ENCODE measurements at regions not wholly inside any gene's neighbourhood (a gene's known extent, or its start where the extent isn't known, plus 50 kb on each side); places are given as distances from the start of the nearest gene placed in this dataset.
A peak's percentile ranks its signal among the peaks of the same experiment; 100 is the strongest.
"Not testable (repeated sequence)": the region's sequence is repeated elsewhere in the genome, so short reads cannot be mapped to it uniquely, and the experiment has no call there.

DNA sequence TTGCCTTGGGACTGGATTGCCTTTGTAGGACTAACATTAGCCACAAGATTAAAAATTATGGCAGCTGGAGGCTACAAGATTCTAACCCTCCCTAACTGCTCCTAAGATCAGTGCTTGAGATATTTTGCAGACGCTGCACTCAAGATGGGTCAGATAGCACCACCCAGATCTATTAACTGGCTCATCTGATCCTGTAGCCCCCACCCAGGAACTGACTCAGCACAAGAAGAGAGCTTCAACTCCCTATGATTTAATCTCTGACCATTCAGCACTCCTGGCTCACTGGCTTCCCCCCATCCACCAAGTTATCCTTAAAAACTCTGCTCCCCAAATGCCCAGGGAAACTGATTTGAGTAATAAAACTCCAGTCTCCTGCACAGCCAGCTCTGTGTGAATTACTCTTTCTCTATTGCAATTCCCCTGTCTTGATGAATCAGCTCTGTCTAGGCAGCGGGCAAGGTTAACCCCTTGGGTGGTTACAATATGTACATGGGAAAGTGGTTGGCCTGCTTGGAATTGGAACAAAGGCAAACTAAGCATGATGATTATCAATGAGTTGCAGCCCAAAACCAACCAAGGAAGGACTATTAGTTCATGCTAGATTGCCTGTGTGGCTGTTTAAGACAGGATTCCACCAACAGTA, 111.3 kb downstream of the OR2B2 start:
- no peak for DNase-seq (ENCODE audit: low read depth)
- no peak for TF ChIP-seq CTCF (IDR thresholded peaks at IDR 0.05; ENCODE audit: insufficient read depth, low read length)
- H3K4me3 ChIP-seq (ENCODE audit: low read depth, low read length), result no peak overlapping the region

- DNase-seq (ENCODE audit: low read depth), result no peak
- H3K4me3 ChIP-seq (ENCODE audit: low read depth, low read length), result no peak overlapping the region
- no peak for TF ChIP-seq CTCF (IDR thresholded peaks at IDR 0.05; ENCODE audit: insufficient read depth, low read length)
These were observed 114.2 kb downstream of the OR2B2 start for GRCh38 chr6:27797960-27798359.

DNA sequence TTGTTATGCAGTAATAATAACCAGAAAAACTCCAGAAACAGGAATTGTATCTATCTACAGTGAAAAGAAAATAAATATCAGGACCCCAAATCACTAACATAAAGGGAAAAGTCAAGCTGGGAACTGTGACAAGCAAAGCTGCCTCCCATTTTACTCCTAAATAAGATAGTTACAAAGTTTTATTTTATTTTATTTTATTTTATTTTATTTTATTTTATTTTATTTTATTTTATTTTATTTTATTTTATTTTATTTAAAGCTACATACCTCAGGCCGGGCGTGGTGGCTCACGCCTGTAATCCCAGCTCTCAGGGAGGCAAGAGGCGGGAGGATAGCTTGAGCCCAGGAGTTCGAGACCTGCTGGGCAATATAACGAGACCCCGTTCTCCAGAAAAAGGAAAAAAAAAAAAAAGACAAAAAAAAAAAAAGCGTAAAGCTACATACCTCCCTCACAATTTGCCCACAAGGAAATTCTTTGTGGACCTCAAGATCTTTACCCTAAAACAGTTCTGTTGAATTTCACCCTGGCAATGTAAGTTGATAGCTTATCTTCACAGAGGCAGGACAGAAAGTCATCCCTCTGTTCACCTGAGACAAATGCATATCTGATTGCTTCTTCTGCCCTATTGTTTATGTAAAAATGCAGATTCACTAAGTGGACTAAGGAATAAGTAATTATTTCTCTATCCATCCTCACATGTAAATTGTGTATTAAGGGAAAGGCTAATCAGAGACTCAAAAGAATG, 115.3 kb downstream of the OR2B2 start:
- H3K4me3 ChIP-seq (ENCODE audit: low read depth, low read length), result not testable (repeated sequence)

GRCh38 chr6:27795697-27796494, 116.3 kb downstream of the OR2B2 start:
- no peak overlapping the region for H3K4me3 ChIP-seq (ENCODE audit: low read depth, low read length)
- TF ChIP-seq CTCF (IDR thresholded peaks at IDR 0.05; ENCODE audit: insufficient read depth, low read length), result peak; percentile 83
- peak; percentile 97 for DNase-seq (ENCODE audit: low read depth)

More for the DNA sequence above, 115.3 kb downstream of the OR2B2 start:
- not testable (repeated sequence) for DNase-seq (ENCODE audit: low read depth)

GRCh38 chr6:27791182-27791943, 120.8 kb downstream of the OR2B2 start:
- no peak for TF ChIP-seq CTCF (IDR thresholded peaks at IDR 0.05; ENCODE audit: insufficient read depth, low read length)
- peak; percentile 89 for DNase-seq (ENCODE audit: low read depth)
- peak overlapping the region; percentile 71 for H3K4me3 ChIP-seq (ENCODE audit: low read depth, low read length)

DNA sequence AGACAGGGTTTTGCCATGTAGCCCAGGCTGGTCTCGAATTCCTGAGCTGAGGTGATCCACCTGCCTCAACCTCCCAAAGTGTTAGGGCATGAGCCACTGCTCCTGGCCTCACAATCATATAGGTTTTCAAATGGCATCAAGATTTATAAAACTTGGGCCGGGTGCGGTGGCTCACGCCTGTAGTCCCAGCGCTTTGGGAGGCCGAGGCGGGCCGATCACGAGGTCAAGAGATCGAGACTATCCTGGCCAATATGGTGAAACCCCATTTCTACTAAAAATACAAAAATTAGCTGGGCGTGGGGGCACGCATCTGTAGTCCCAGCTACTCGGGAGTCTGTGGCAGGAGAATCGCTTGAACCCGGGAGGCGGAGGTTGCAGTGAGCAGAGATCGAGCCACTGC, 123.8 kb downstream of the OR2B2 start:
- not testable (repeated sequence) for H3K4me3 ChIP-seq (ENCODE audit: low read depth, low read length); DNase-seq (ENCODE audit: low read depth)

GRCh38 chr6:27786048-27786447, 126.1 kb downstream of the OR2B2 start:
- TF ChIP-seq CTCF (IDR thresholded peaks at IDR 0.05; ENCODE audit: insufficient read depth, low read length), result no peak
- no peak for DNase-seq (ENCODE audit: low read depth)
- no peak overlapping the region for H3K4me3 ChIP-seq (ENCODE audit: low read depth, low read length)
